HG03175 (cell line): ENCODE measurements at regions not wholly inside any gene's neighbourhood (a gene's known extent, or its start where the extent isn't known, plus 50 kb on each side); places are given as distances from the start of the nearest gene placed in this dataset.
"Not testable (repeated sequence)": the region's sequence is repeated elsewhere in the genome, so short reads cannot be mapped to it uniquely, and the experiment has no call there.

ENCODE experiments used
- ATAC-seq: cut with Tn5 transposase; IDR thresholded peaks from one replicate; pipeline ENCODE4 v1.9.1; 2021; ENCODE audit warnings: mild to moderate bottlenecking, moderate library complexity; ENCODE audit not compliant: unreplicated experiment

GRCh38 chr5:105903069-105903468 is 1767.7 kb downstream of the EFNA5 start:
- no peak for ATAC-seq

GRCh38 chr5:105899726-105900125 is 1771.0 kb downstream of the EFNA5 start:
- ATAC-seq = no peak

- no peak for ATAC-seq
Observed at GRCh38 chr5:105898183-105898582, 1772.6 kb downstream of the EFNA5 start.

GRCh38 chr5:105885266-105885665 is 1785.5 kb downstream of the EFNA5 start:
- ATAC-seq = no peak

DNA sequence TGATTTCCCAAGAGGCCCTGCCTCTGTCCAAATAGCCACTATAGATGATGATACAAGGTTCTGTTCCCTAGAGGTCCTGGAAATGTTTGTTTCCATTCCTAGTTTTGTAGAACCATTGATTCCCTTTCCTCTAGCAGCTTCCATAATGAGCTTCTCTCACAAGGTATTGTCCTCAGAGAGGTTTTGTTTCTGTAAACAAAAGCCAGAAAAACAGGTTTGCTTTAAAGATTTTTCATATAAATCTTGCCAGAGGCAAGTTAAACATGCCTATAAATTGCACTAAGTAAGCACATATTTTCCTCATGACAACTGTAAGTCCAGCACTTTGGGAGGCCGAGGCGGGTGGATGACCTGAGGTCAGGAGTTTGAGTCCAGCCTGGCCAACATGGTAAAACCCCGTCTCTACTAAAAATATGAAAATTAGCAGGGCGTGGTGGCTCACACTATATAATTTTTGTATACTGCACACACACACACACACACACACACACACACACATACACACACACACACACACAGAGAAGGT is 1787.7 kb downstream of the EFNA5 start:
- no peak for ATAC-seq

DNA sequence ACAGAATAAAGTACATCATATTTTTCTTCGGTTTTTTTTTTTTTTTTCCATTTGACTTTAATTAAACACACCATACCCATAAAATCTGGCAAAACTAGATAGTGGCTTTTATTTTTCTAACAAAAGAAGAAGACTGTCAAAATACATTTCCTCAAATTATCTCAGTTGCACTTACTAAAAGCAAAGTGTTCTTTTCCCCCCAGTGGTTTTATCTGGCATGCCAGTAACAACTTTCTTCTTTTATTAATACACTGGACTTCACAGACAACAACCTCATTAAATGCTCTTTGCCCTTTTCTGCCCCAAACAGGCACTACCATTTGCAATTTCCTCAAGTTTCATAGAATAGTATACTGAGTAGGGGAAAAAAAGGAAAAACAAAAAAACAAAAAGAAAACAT is 1792.3 kb downstream of the EFNA5 start:
- no peak for ATAC-seq

DNA sequence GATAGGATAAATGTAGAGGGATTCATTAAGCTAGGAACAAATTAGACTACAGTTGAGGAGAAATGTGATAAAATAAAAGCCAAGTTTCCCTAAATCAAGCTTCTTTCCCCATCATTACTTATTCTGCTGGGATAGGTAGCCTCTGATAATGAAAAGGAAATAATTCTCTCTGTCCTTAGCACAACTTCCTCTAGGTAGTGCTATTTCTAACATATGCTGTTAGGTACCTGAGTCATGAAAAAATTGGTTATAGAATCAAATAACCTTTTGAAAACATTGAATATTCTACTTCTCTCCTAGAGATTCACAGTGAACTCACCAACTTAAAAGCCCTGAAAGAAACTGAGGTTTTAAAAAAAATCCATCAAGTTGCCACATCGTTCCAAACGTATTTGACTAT is 1793.1 kb downstream of the EFNA5 start:
- no peak for ATAC-seq

DNA sequence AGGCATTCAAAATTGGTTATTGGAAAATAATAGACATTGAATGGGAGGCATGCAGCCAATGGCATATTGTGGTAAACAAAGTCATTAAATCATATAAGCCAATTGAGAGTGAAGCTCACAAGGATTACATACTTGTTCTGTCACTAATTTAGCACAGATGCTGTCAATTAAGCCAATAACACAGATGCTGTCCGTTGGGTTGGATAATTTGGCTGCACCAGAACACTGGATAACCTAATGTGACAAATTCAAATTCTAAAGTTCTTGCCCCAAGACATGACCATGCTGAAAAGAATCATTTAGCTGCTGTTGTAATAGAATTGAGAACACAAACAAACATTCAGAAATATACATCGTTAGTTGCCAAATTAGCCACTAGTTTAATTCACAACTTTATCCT is 1796.4 kb downstream of the EFNA5 start:
- ATAC-seq = no peak

GRCh38 chr5:105872569-105873270 is 1798.0 kb downstream of the EFNA5 start:
- no peak for ATAC-seq

GRCh38 chr5:105868038-105868780 is 1802.5 kb downstream of the EFNA5 start:
- no peak for ATAC-seq

DNA sequence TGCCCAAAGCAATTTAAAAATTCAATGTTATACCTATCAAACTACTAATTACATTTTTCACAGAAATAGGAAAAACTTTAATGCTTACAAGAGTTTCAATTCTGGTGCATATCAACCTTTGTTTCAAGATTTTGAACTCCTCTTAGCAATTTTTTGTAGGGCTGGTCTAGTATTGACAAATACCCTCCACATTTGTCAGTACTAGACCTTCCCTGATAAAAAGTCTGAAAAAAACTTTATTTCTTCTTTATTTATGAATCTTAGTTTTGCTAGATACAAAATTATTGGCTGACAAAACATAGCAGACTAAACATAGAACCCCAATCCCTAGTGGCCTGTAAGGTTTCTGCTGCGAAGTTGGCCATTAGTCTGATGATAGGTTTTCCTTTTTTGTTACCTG is 1804.9 kb downstream of the EFNA5 start:
- ATAC-seq = no peak

- ATAC-seq = not testable (repeated sequence)
Observed at GRCh38 chr5:105859350-105859749, 1811.4 kb downstream of the EFNA5 start.

- no peak for ATAC-seq
Observed at GRCh38 chr5:105849701-105850100, 1821.0 kb downstream of the EFNA5 start.

- no peak for ATAC-seq
Observed at GRCh38 chr5:105840800-105841199, 1829.9 kb downstream of the EFNA5 start.

GRCh38 chr5:105836887-105837286 is 1833.8 kb downstream of the EFNA5 start:
- ATAC-seq = no peak

- no peak for ATAC-seq
Observed at GRCh38 chr5:105836268-105836667, 1834.5 kb downstream of the EFNA5 start.

- ATAC-seq = no peak
Observed at GRCh38 chr5:105828821-105829220, 1841.9 kb downstream of the EFNA5 start.

DNA sequence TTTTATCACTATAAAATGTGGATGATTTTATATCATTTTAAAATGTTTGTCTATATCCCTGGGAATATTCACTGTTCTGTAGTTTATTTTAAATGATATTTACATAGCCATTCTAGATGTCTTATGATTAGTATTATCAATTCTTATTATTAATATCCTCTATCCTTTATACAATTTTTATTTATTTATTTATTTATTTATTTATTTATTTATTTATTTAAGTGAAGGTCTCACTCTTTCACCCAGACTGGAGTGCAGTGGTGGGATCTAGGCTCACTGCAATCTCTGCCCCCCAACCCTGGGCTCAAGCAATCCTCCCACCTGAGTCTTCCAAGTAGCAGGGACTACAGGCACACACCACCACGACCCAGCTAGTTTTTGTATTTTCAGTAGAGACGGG is 1848.9 kb downstream of the EFNA5 start:
- ATAC-seq = no peak

- no peak for ATAC-seq
Observed at GRCh38 chr5:105817914-105818313, 1852.8 kb downstream of the EFNA5 start.

DNA sequence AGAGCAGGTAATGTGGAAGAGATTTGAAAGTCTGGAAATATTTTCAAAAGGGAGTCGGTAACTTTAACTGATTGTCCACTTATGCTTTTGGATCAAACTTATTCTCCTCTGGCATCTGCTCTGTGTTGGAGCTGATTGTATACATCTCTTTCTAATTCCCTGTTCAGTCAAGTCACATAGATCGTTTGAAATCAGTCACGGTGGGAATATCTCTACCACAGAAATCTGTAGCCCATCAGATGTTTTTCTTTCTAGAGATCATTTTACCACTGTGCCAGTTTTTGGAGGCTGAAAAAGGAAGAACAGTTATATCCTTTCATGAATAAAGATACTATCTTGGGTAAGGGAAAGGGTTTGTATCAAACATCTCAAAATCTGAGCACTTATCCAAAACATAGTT is 1853.3 kb downstream of the EFNA5 start:
- ATAC-seq = no peak

GRCh38 chr5:105816961-105817360 is 1853.8 kb downstream of the EFNA5 start:
- no peak for ATAC-seq

DNA sequence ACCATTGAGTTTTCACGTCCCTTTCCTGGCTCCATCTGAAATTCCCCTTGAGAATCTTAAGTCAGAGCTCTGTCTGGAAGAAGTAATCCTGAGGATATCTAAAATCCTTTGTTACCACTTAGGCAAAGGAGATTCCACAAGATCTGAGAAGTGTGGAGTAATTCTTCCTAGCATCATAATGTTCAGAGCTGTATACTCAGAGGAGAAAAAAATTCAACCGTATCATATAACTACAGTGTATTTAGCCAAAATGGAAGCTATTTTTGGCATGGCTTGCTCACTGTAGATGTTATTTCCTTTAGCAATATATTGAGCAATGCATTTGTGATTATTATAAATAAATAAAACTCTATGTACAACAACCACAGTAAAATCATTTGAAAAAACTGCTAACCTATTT is 1858.4 kb downstream of the EFNA5 start:
- no peak for ATAC-seq
